Gastroesophageal sphincter (tissue), 4 donors: ENCODE measurements at regions not wholly inside any gene's neighbourhood (a gene's known extent, or its start where the extent isn't known, plus 50 kb on each side); places are given as distances from the start of the nearest gene placed in this dataset.

Experiments
- ATAC-seq: fragments of 150-250 bp; one replicate; pipeline ENCODE4 v1.9.1; 2016; ENCODE audit warnings: mild to moderate bottlenecking, moderate library complexity
- H3K27ac ChIP-seq, 4 donors: fragments of 200-600 bp; sonication (generic) in 3 of 4; 1 replicate in 3 of 4; 2 replicates in 1 of 4; pipeline ENCODE4 v1.5.1; 2016 to 2019
- H3K27me3 ChIP-seq: fragments of 200-600 bp; sonication (generic); one replicate; pipeline ENCODE4 v1.5.1; 2019
- H3K36me3 ChIP-seq, 2 donors: fragments of 200-600 bp; sonication (generic); one replicate each; pipeline ENCODE4 v1.5.1; 2019; ENCODE audit warnings: control low read depth in 1 of 2
- H3K4me1 ChIP-seq, 3 donors: fragments of 200-600 bp; sonication (generic); 1 replicate in 2 of 3; 2 replicates in 1 of 3; pipeline ENCODE4 v1.5.1; 2016 to 2019; ENCODE audit warnings: control low read depth in 2 of 3
- H3K4me3 ChIP-seq, 2 donors: fragments of 200-600 bp; sonication (generic); one replicate each; pipeline ENCODE4 v1.5.1; 2019; ENCODE audit warnings: mild to moderate bottlenecking in 1 of 2, moderate library complexity in 1 of 2
- H3K9me3 ChIP-seq, 3 donors: fragments of 200-600 bp; sonication (generic); one replicate each; pipeline ENCODE4 v1.5.1; 2017 to 2019; ENCODE audit warnings: control low read depth in 2 of 3
- EP300 ChIP-seq: sonication (generic); formaldehyde crosslinking; IDR thresholded peaks from one replicate; pipeline ENCODE4 v1.6.1; 2017; ENCODE audit warnings: antibody characterized with exemption, mild to moderate bottlenecking
- POLR2A ChIP-seq, 2 donors: fragments of 450-650 bp; IDR thresholded peaks; one replicate each; pipeline ENCODE4 v1.6.1; 2017; ENCODE audit warnings: antibody characterized with exemption in 2 of 2, mild to moderate bottlenecking in 2 of 2, moderate library complexity in 1 of 2
- POLR2AphosphoS5 ChIP-seq: sonication (generic); formaldehyde crosslinking; IDR thresholded peaks from one replicate; pipeline ENCODE4 v1.6.1; 2017; ENCODE audit warnings: antibody characterized with exemption
- WGBS, 2 donors: methylation state at CpG; one replicate each; pipeline ENCODE4 v1.1.5; 2018; ENCODE audit warnings: low coverage in 1 of 2; 5-methylcytosine and 5-hydroxymethylcytosine counted together
- TF ChIP-seq, protein P1 (sequence below), 4 experiments: fragments of 200-600 bp in 2 of 4; fragments of 450-650 bp in 2 of 4; sonication (generic) in 1 of 4; IDR thresholded peaks; one replicate each; pipeline ENCODE4 v1.5.1; 2017 to 2019; ENCODE audit warnings: antibody characterized with exemption in 4 of 4, mild to moderate bottlenecking in 2 of 4, moderate library complexity in 2 of 4

- no peak overlapping the region for H3K27ac ChIP-seq
- no peaks in the 10 kb centered on the region for H3K9me3 ChIP-seq
- no peak for ATAC-seq
- TF ChIP-seq POLR2A (IDR thresholded peaks at IDR 0.05): no peak
- no peak for TF ChIP-seq EP300
- TF ChIP-seq, protein P1, sequence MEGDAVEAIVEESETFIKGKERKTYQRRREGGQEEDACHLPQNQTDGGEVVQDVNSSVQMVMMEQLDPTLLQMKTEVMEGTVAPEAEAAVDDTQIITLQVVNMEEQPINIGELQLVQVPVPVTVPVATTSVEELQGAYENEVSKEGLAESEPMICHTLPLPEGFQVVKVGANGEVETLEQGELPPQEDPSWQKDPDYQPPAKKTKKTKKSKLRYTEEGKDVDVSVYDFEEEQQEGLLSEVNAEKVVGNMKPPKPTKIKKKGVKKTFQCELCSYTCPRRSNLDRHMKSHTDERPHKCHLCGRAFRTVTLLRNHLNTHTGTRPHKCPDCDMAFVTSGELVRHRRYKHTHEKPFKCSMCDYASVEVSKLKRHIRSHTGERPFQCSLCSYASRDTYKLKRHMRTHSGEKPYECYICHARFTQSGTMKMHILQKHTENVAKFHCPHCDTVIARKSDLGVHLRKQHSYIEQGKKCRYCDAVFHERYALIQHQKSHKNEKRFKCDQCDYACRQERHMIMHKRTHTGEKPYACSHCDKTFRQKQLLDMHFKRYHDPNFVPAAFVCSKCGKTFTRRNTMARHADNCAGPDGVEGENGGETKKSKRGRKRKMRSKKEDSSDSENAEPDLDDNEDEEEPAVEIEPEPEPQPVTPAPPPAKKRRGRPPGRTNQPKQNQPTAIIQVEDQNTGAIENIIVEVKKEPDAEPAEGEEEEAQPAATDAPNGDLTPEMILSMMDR (IDR thresholded peaks at IDR 0.05): no peak
- no peak for TF ChIP-seq POLR2AphosphoS5
- H3K4me3 ChIP-seq: no peak overlapping the region
- no peaks in the 10 kb centered on the region for H3K27me3 ChIP-seq
- no peaks in the 10 kb centered on the region for H3K4me1 ChIP-seq
- H3K36me3 ChIP-seq: no peaks in the 10 kb centered on the region
Observed at GRCh38 chr13:87128036-87128435, 543.1 kb upstream of the SLITRK5 start.

DNA sequence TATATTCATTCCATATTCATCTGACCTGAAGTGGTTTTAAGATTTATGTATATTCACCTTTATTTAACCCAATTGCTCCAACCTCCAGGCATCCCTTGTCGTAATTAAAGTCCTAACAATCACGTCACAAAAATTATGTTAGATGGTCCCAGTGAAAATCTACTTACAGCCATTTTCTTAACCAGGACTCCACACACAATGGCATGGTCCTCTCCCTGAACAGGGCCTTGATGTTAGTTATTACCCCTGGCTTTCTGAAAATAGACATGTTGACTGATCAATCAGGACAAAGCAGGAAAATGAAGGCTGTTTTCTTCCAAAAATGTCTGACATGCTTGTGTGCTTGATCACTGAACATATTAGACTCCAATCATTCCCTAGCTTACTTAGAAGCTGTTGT is 542.7 kb upstream of the SLITRK5 start:
- 79 to 80% methylated on average over 1 to 2 of the region's 2 CpGs for WGBS, 2 donors
- no peak overlapping the region for H3K4me3 ChIP-seq
- H3K27ac ChIP-seq: no peak overlapping the region
- no peaks in the 10 kb centered on the region for H3K9me3 ChIP-seq
- no peak for ATAC-seq
- no peaks in the 10 kb centered on the region for H3K27me3 ChIP-seq
- H3K36me3 ChIP-seq: no peaks in the 10 kb centered on the region
- H3K4me1 ChIP-seq: no peaks in the 10 kb centered on the region
- no peak for TF ChIP-seq EP300
- TF ChIP-seq, protein P1 (IDR thresholded peaks at IDR 0.05): no peak
- TF ChIP-seq POLR2AphosphoS5: no peak
- no peak for TF ChIP-seq POLR2A (IDR thresholded peaks at IDR 0.05)

DNA sequence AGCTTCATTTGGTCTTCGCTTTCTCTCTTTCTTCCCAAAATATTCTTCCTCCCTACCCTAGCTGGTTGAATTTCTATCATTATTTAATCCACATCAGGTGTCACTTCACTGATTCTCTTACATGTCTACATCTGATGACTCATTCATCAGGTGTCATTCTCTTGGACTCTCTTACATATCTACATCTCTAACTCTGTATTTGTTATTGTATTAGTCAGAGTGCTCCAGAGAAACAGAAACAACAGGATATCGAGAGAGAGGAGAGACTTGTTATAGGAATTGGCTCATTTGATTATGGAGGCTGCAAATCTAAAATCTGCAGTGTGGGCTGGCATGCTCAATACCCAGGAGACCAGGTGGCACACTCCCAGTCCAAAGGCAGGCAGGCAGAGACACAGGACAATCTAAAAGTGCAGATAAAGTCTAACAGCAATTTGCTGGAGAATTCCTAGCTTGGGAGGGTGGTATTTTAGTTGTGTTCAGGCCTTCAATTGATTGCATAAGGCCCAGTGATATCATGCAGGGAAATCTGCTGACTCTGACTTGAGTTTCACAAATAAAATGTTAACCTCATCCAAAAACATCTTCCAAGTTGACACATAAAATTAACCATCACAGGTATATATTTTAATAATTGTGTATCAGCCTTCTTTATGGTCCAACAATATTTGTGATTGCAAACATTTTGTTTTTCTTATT is 541.4 kb upstream of the SLITRK5 start:
- H3K36me3 ChIP-seq: no peaks in the 10 kb centered on the region
- 52 to 77% methylated on average over 2 of the region's 2 CpGs for WGBS, 2 donors
- TF ChIP-seq POLR2A (IDR thresholded peaks at IDR 0.05) (no peak), EP300 (no peak), POLR2AphosphoS5 (no peak)
- TF ChIP-seq, protein P1 (IDR thresholded peaks at IDR 0.05): no peak
- no peak for ATAC-seq
- H3K27me3 ChIP-seq: no peaks in the 10 kb centered on the region
- H3K9me3 ChIP-seq: no peaks in the 10 kb centered on the region
- no peak overlapping the region for H3K4me3 ChIP-seq
- no peaks in the 10 kb centered on the region for H3K4me1 ChIP-seq
- H3K27ac ChIP-seq: no peak overlapping the region

DNA sequence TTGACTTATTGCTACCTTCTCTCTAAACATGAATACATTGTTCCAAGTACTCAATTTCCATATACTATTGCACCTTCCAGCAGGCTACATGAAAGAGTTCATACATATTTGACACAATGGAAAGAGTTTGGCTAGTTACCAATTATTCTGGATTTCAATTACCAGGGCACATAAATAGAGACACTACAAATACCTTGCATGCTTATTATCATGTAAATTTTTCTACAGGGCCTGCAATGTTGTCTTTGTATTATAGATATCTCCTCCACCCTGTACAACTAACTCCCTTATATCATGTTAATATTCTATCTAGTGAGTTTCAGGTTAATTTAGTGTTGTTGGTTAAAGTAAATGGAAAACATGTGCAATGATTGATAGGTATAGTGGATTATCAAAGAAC is 540.7 kb upstream of the SLITRK5 start:
- Histone ChIP-seq H3K9me3 (no peaks in the 10 kb centered on the region), H3K4me1 (no peaks in the 10 kb centered on the region), H3K27ac (no peak overlapping the region), H3K36me3 (no peaks in the 10 kb centered on the region), H3K4me3 (no peak overlapping the region), H3K27me3 (no peaks in the 10 kb centered on the region)
- no peak for TF ChIP-seq EP300
- TF ChIP-seq POLR2A (IDR thresholded peaks at IDR 0.05): no peak
- TF ChIP-seq, protein P1 (IDR thresholded peaks at IDR 0.05): no peak
- TF ChIP-seq POLR2AphosphoS5: no peak
- ATAC-seq: no peak

DNA sequence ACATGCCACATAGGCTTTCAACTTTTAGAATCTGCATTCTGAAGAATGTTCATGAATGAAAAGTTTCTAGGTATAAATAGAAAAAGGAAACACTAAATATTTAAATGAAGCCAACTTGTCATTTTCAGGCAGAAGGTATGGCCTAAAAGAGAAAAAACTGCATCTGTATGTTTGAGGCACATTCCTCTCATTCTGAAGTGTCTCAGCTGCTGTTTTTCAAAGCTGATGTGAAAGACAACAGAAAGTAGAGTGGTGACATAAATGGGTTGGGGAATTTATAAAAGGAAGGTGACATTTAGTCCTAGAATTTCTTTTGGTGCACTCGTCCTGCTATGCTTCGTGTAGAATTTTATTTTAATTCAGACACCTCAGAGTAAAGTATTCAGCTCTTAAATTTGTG is 539.6 kb upstream of the SLITRK5 start:
- WGBS, 2 donors: 42 to 54% methylated on average over 2 of the region's 2 CpGs
- Histone ChIP-seq H3K27me3 (no peaks in the 10 kb centered on the region), H3K4me1 (no peaks in the 10 kb centered on the region), H3K36me3 (no peaks in the 10 kb centered on the region), H3K27ac (no peak overlapping the region), H3K9me3 (no peaks in the 10 kb centered on the region), H3K4me3 (no peak overlapping the region)
- no peak for ATAC-seq
- TF ChIP-seq POLR2A (IDR thresholded peaks at IDR 0.05): no peak
- no peak for TF ChIP-seq EP300
- no peak for TF ChIP-seq POLR2AphosphoS5
- TF ChIP-seq, protein P1 (IDR thresholded peaks at IDR 0.05): no peak
